Mucosa of rectum (tissue), 2 donors: ENCODE measurements at regions not wholly inside any gene's neighbourhood (a gene's known extent, or its start where the extent isn't known, plus 50 kb on each side); places are given as distances from the start of the nearest gene placed in this dataset.

ENCODE experiments used
- H3K27ac ChIP-seq, 2 donors: one replicate each; pipeline ENCODE4 v1.7.0; 2013; ENCODE audit warnings: inconsistent platforms in 2 of 2, low read depth in 2 of 2, low read length in 2 of 2
- H3K27me3 ChIP-seq, 2 donors: one replicate each; pipeline ENCODE4 v1.7.0; 2013; ENCODE audit warnings: low read length in 2 of 2; ENCODE audit not compliant: control insufficient read depth in 2 of 2, insufficient read depth in 2 of 2
- H3K36me3 ChIP-seq, 2 donors: one replicate each; pipeline ENCODE4 v1.7.0; 2013; ENCODE audit warnings: low read length in 2 of 2; ENCODE audit not compliant: control insufficient read depth in 2 of 2, insufficient read depth in 2 of 2
- H3K4me1 ChIP-seq, 2 donors: one replicate each; pipeline ENCODE4 v1.7.0; 2013; ENCODE audit warnings: low read length in 2 of 2, mild to moderate bottlenecking in 1 of 2; ENCODE audit not compliant: control insufficient read depth in 2 of 2, insufficient read depth in 2 of 2
- H3K4me3 ChIP-seq, 2 donors: one replicate each; pipeline ENCODE4 v1.7.0; 2013; ENCODE audit warnings: low read length in 2 of 2
- H3K9ac ChIP-seq, 2 donors: one replicate each; pipeline ENCODE4 v1.7.0; 2013; ENCODE audit warnings: low read length in 2 of 2, low read depth in 1 of 2, mild to moderate bottlenecking in 1 of 2
- H3K9me3 ChIP-seq, 2 donors: one replicate each; pipeline ENCODE4 v1.7.0; 2013; ENCODE audit warnings: low read length in 2 of 2; ENCODE audit not compliant: control insufficient read depth in 2 of 2
- donor health status: healthy.
- donor health status: Normal muscosa, but diverticular disease.

- no peak overlapping the region for H3K9ac ChIP-seq
- H3K9me3 ChIP-seq, result no peaks in the 10 kb centered on the region
- no peaks in the 10 kb centered on the region for H3K27me3 ChIP-seq
- H3K4me1 ChIP-seq, result no peaks in the 10 kb centered on the region
- H3K27ac ChIP-seq, result no peak overlapping the region
- no peaks in the 10 kb centered on the region for H3K36me3 ChIP-seq
- H3K4me3 ChIP-seq, result no peak overlapping the region
Observed at GRCh38 chr11:128093689-128094088, 493.7 kb downstream of the ETS1 start.

- H3K4me3 ChIP-seq, result no peak overlapping the region
- H3K36me3 ChIP-seq, result no peaks in the 10 kb centered on the region
- no peak overlapping the region for H3K27ac ChIP-seq
- no peaks in the 10 kb centered on the region for H3K9me3 ChIP-seq
- H3K27me3 ChIP-seq, result no peaks in the 10 kb centered on the region
- no peaks in the 10 kb centered on the region for H3K4me1 ChIP-seq
- no peak overlapping the region for H3K9ac ChIP-seq
Observed at GRCh38 chr11:128089962-128090361, 497.4 kb downstream of the ETS1 start.

GRCh38 chr11:128086794-128087193, 500.6 kb downstream of the ETS1 start:
- no peaks in the 10 kb centered on the region for H3K4me1 ChIP-seq
- H3K27ac ChIP-seq, result no peak overlapping the region
- H3K9me3 ChIP-seq, result no peaks in the 10 kb centered on the region
- H3K36me3 ChIP-seq, result no peaks in the 10 kb centered on the region
- H3K27me3 ChIP-seq, result no peaks in the 10 kb centered on the region
- no peak overlapping the region for H3K9ac ChIP-seq
- no peak overlapping the region for H3K4me3 ChIP-seq

GRCh38 chr11:128085276-128085675, 502.1 kb downstream of the ETS1 start:
- no peak overlapping the region for H3K4me3 ChIP-seq
- no peaks in the 10 kb centered on the region for H3K36me3 ChIP-seq
- H3K27me3 ChIP-seq, result no peaks in the 10 kb centered on the region
- no peaks in the 10 kb centered on the region for H3K9me3 ChIP-seq
- no peak overlapping the region for H3K27ac ChIP-seq
- no peak overlapping the region for H3K9ac ChIP-seq
- H3K4me1 ChIP-seq, result no peaks in the 10 kb centered on the region

DNA sequence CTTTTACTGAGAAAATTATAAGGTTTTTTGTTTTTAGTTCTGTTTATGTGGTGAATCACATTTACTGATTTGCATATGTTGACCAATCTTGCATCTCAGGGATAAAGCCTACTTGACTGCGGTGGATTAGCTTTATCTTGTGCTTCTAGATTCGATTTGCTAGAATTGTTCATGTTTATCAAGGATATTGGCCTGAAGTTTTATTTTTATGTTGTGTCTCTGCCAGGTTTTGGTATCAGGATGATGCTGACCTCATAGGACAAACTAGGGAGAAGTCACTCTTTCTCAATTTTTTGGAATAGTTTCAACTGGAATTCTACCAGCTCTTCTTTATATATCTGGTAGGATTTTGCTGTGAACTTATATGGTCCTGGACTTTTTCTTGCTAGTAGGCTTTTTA, 504.8 kb downstream of the ETS1 start:
- no peaks in the 10 kb centered on the region for H3K27me3 ChIP-seq
- H3K27ac ChIP-seq, result no peak overlapping the region
- no peak overlapping the region for H3K4me3 ChIP-seq
- no peaks in the 10 kb centered on the region for H3K36me3 ChIP-seq
- no peak overlapping the region for H3K9ac ChIP-seq
- no peaks in the 10 kb centered on the region for H3K9me3 ChIP-seq
- H3K4me1 ChIP-seq, result no peaks in the 10 kb centered on the region

DNA sequence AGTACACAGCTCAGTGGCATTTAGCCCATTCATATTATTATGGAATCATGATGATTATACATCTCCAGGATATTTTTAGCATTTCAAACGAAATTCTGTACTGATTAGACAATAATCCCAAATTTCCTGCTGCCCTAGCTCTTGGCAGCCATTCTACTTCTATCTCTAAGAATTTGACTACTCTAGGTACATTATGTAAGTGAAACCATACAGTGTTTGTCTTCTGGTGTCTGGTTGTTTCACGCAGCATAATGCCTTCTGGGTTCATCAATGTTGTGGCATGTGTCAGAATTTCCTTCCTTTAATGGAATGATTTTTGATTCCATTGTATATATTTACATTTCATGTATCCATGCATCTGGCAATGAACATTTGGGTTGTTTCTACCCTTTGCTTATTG, 517.7 kb downstream of the ETS1 start:
- Histone ChIP-seq H3K9me3 (no peaks in the 10 kb centered on the region), H3K36me3 (no peaks in the 10 kb centered on the region), H3K4me3 (no peak overlapping the region), H3K9ac (no peak overlapping the region), H3K4me1 (no peaks in the 10 kb centered on the region), H3K27me3 (no peaks in the 10 kb centered on the region), H3K27ac (no peak overlapping the region)

- Histone ChIP-seq H3K9ac (no peak overlapping the region), H3K27ac (no peak overlapping the region), H3K9me3 (no peaks in the 10 kb centered on the region), H3K27me3 (no peaks in the 10 kb centered on the region), H3K4me1 (no peaks in the 10 kb centered on the region), H3K36me3 (no peaks in the 10 kb centered on the region), H3K4me3 (no peak overlapping the region)
Observed at GRCh38 chr11:128067780-128068179, 519.6 kb downstream of the ETS1 start.

GRCh38 chr11:128066399-128066798, 521.0 kb downstream of the ETS1 start:
- Histone ChIP-seq H3K9me3 (no peaks in the 10 kb centered on the region), H3K4me1 (no peaks in the 10 kb centered on the region), H3K9ac (no peak overlapping the region)

GRCh38 chr11:128061281-128061871, 526.0 kb downstream of the ETS1 start:
- Histone ChIP-seq H3K9ac (no peak overlapping the region), H3K36me3 (no peaks in the 10 kb centered on the region), H3K9me3 (no peaks in the 10 kb centered on the region), H3K4me1 (no peaks in the 10 kb centered on the region), H3K27ac (no peak overlapping the region), H3K4me3 (no peak overlapping the region), H3K27me3 (peaks cover 0 to 1% of the 10 kb centered on the region in 2 donors)

More at GRCh38 chr11:128066399-128066798, 521.0 kb downstream of the ETS1 start:
- no peak overlapping the region for H3K27ac ChIP-seq
- no peak overlapping the region for H3K4me3 ChIP-seq
- H3K36me3 ChIP-seq, result no peaks in the 10 kb centered on the region
- H3K27me3 ChIP-seq, result no peaks in the 10 kb centered on the region

DNA sequence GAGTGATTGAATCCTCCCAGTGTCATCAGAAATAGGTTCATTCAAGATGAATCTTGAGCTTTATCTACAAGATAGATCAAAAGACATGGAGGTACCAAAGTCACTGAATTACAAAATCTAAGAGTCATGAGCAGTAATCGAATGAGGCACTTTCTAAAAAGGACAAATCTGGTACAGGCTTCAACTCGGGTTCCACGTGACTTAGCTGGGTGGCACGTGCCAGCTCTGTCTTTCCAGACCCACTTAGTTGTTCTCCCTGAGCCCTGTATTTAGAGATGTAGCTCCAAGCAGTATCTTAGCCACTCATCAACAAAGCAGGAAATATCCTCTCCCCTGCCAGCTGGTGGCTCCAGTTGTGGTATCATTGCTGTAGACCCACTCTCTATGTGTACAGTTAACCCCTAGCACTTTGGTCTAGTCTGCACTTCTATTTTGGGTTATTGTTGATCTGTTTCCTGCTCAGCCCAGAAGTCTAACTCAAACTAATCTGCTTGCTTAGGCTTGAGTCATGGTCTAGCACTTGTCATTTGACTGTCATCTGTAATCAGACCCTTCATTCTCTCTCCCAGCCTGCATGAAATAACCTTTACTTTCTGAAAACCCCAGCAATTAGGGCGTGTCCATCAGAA, 528.7 kb downstream of the ETS1 start:
- H3K36me3 ChIP-seq, result no peaks in the 10 kb centered on the region

More for the DNA sequence above, 528.7 kb downstream of the ETS1 start:
- H3K4me1 ChIP-seq, result no peaks in the 10 kb centered on the region
- no peak overlapping the region for H3K4me3 ChIP-seq
- H3K9ac ChIP-seq, result no peak overlapping the region
- peaks cover 0 to 1% of the 10 kb centered on the region in 2 donors for H3K27me3 ChIP-seq
- no peaks in the 10 kb centered on the region for H3K9me3 ChIP-seq
- no peak overlapping the region for H3K27ac ChIP-seq
